ENCODE measurements at regions not wholly inside any gene's neighbourhood (a gene's known extent, or its start where the extent isn't known, plus 50 kb on each side); places are given as distances from the start of the nearest gene placed in this dataset.

DNA sequence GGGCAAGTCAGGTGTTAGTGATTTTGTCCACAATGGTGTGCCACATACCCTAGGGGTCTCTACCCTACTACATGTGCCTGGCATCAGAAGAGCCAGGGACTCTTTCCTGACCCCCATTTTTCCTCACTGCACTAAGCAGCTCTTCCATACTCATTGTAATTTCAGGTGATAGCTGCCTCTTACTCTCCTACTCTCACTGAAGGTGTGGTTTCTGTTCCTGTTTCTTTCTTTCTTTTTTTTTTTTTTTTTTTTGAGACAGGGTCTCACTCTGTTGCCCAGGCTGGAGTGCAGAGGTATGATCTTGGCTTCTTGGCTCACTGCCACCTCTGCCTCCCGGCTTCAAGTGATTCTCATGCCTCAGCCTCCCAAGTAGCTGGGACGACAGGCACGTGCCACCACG is 164.9 kb upstream of the USP9X start:
- Histone ChIP-seq H4K8ac (ENCODE audit: extremely low read depth, insufficient read depth, low read length) (no peak overlapping the region), H3K56ac (replicated peaks; ENCODE audit: insufficient read length, low read depth, low read length) (no peak overlapping the region), H3K23me2 (ENCODE audit: low read depth, low read length) (no peaks in the 10 kb centered on the region), H3K4me3 (ENCODE audit: extremely low read depth in 1 of 4, insufficient read depth in 2 of 4, low read depth in 3 of 4, low read length in 4 of 4) (no peak overlapping the region), H2BK5ac (ENCODE audit: low read depth, low read length) (no peak overlapping the region), H3K4me1 (replicated peaks in 1 of 4; ENCODE audit: control insufficient read depth in 3 of 4, insufficient read depth in 4 of 4, low read length in 3 of 4) (no peaks in the 10 kb centered on the region), H2BK20ac (ENCODE audit: low read length) (no peak overlapping the region), H4K91ac (replicated peaks; ENCODE audit: insufficient read length, low read length) (no peak overlapping the region), H2BK120ac (replicated peaks; ENCODE audit: low read depth, low read length) (no peak overlapping the region), H2AK5ac (ENCODE audit: low read depth, low read length) (no peak overlapping the region), H2BK15ac (ENCODE audit: low read length) (no peak overlapping the region), H4K5ac (ENCODE audit: insufficient read length, low read depth, low read length) (no peak overlapping the region), H3K18ac (ENCODE audit: extremely low read depth, low read length) (no peak overlapping the region; the same call in 1 of the 2 replicates), H2BK12ac (ENCODE audit: low read depth, low read length) (no peak overlapping the region), H3K36me3 (ENCODE audit: control insufficient read depth in 2 of 4, insufficient read depth in 4 of 4, low read length in 3 of 4) (no peaks in the 10 kb centered on the region; a peak in 1 of 8 replicates), H3K23ac (ENCODE audit: insufficient read length) (no peak overlapping the region), H4K20me1 (replicated peaks in 1 of 2; ENCODE audit: control insufficient read depth in 1 of 2, insufficient read depth in 2 of 2, low read length in 2 of 2) (no peaks in the 10 kb centered on the region), H3K9me3 (ENCODE audit: insufficient read depth in 2 of 2, low read depth in 1 of 2, low read length in 1 of 2) (no peaks in the 10 kb centered on the region), H3K27ac (ENCODE audit: low read depth, low read length) (no peak overlapping the region), H2AFZ (ENCODE audit: low read length) (no peak overlapping the region), H3K9ac (replicated peaks in 1 of 4; ENCODE audit: extremely low read depth in 1 of 4, low read depth in 3 of 4, low read length in 3 of 4) (no peak overlapping the region), H3K14ac (ENCODE audit: insufficient read length) (no peak overlapping the region), H3K79me1 (ENCODE audit: low read depth, low read length) (no peaks in the 10 kb centered on the region), H3K27me3 (replicated peaks in 1 of 4; ENCODE audit: control insufficient read depth in 3 of 4, extremely low read depth in 1 of 4, insufficient read depth in 3 of 4, low read length in 3 of 4) (no peaks in the 10 kb centered on the region), H3K4ac (replicated peaks; ENCODE audit: insufficient read length, low read depth, low read length) (no peak overlapping the region), H3K79me2 (ENCODE audit: control insufficient read depth in 1 of 2, insufficient read depth in 2 of 2, low read length in 2 of 2) (no peaks in the 10 kb centered on the region), H3K4me2 (ENCODE audit: insufficient read depth in 1 of 2, low read depth in 2 of 2, low read length in 2 of 2) (no peak overlapping the region)
- WGBS, 2 experiments (ENCODE audit: extremely low coverage in 1 of 2, insufficient coverage in 1 of 2, insufficient read length in 1 of 2, insufficient replicate concordance in 2 of 2, low coverage in 1 of 2, low lambda C conversion rate in 2 of 2, missing lambda C conversion rate in 1 of 2): 81% methylated on average over 3 of the region's 4 CpGs; no CpG with 5 or more reads in 1 of the 2 experiments
- TF ChIP-seq ZNF274 (IDR thresholded peaks at IDR 0.05; ENCODE audit: borderline replicate concordance, extremely low read depth, low read length) (no peak), TEAD4 (IDR thresholded peaks at IDR 0.05; ENCODE audit: low read depth, low read length) (no peak), POLR2A (IDR thresholded peaks at IDR 0.05; ENCODE audit: control extremely low read depth in 1 of 2, low read depth in 2 of 2, low read length in 2 of 2) (no peak), SP1 (IDR thresholded peaks at IDR 0.05; ENCODE audit: low read depth, low read length) (no peak), TAF1 (IDR thresholded peaks at IDR 0.05; ENCODE audit: low read depth, low read length) (no peak), KDM1A (IDR thresholded peaks at IDR 0.05; ENCODE audit: borderline replicate concordance, low read length) (no peak), RXRA (IDR thresholded peaks at IDR 0.05; ENCODE audit: insufficient read depth, low read depth, low read length) (no peak), HDAC6 (IDR thresholded peaks at IDR 0.05; ENCODE audit: low read depth, low read length) (no peak), GTF2F1 (IDR thresholded peaks at IDR 0.05; ENCODE audit: borderline replicate concordance, low read depth, low read length) (no peak), NANOG (IDR thresholded peaks at IDR 0.05; ENCODE audit: insufficient read depth, low read depth, low read length, poor library complexity, severe bottlenecking) (no peak), CTBP2 (IDR thresholded peaks at IDR 0.05; ENCODE audit: borderline replicate concordance, insufficient read depth, insufficient read length, low read length) (no peak), KDM4A (IDR thresholded peaks at IDR 0.05; ENCODE audit: low read depth, low read length, severe bottlenecking) (no peak)
- ChIA-PET CTCF (ENCODE audit: partially characterized antibody) (interaction anchor here (0.5 to 1.1 kb wide), 4 partner anchors 9 to 372 kb away, joined by 3 to 5 read pairs (median 3); no protein-coding TSS in a partner anchor), POLR2A (ENCODE audit: partially characterized antibody) (interaction anchor here (0.6 kb wide), 1 partner anchor 10 kb away, joined by 3 read pairs; no protein-coding TSS in a partner anchor)
- DNase-seq (ENCODE audit: low read depth in 1 of 2, low spot score in 2 of 2) (no peak), FAIRE-seq (no peak)

All from H1 (cell line).